Peyer's patch (tissue), 4 donors: ENCODE measurements at regions not wholly inside any gene's neighbourhood (a gene's known extent, or its start where the extent isn't known, plus 50 kb on each side); places are given as distances from the start of the nearest gene placed in this dataset.

ENCODE experiments used
- POLR2A ChIP-seq, 2 donors: fragments of 450-650 bp; IDR thresholded peaks; one replicate each; pipeline ENCODE4 v1.5.1; 2017; ENCODE audit warnings: antibody characterized with exemption in 2 of 2, mild to moderate bottlenecking in 2 of 2, moderate library complexity in 2 of 2
- TF ChIP-seq, protein P1 (sequence below), 6 experiments: fragments of 450-650 bp in 4 of 6; fragments of 200-600 bp in 2 of 6; sonication (generic) in 1 of 6; IDR thresholded peaks; one replicate each; pipeline ENCODE4 v1.5.1; 2017 to 2019; ENCODE audit warnings: antibody characterized with exemption in 6 of 6, mild to moderate bottlenecking in 3 of 6, moderate library complexity in 1 of 6

DNA sequence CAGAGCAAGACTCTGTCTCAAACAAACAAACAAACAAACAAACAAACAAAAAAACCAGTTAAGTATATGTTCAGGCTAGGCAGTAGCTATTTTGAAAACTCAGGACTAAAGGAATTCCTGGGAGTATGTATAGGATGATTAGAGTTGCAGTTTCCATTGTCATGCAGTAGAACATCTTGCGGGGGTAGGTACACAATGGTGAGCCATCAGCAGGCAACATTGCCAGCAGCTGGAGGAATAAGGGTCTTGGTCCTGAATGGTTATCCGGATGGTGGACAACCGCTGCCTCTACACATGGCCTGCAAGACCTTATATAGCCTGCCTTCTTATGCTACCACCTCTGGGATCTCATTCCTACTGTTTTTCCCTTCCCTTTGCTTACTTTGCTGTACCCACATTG lies 297.5 kb downstream of the SOX4 start:
- TF ChIP-seq, protein P1, sequence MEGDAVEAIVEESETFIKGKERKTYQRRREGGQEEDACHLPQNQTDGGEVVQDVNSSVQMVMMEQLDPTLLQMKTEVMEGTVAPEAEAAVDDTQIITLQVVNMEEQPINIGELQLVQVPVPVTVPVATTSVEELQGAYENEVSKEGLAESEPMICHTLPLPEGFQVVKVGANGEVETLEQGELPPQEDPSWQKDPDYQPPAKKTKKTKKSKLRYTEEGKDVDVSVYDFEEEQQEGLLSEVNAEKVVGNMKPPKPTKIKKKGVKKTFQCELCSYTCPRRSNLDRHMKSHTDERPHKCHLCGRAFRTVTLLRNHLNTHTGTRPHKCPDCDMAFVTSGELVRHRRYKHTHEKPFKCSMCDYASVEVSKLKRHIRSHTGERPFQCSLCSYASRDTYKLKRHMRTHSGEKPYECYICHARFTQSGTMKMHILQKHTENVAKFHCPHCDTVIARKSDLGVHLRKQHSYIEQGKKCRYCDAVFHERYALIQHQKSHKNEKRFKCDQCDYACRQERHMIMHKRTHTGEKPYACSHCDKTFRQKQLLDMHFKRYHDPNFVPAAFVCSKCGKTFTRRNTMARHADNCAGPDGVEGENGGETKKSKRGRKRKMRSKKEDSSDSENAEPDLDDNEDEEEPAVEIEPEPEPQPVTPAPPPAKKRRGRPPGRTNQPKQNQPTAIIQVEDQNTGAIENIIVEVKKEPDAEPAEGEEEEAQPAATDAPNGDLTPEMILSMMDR (IDR thresholded peaks at IDR 0.05), result no peak
- no peak for TF ChIP-seq POLR2A (IDR thresholded peaks at IDR 0.05)
